ENCODE measurements at regions not wholly inside any gene's neighbourhood (a gene's known extent, or its start where the extent isn't known, plus 50 kb on each side); places are given as distances from the start of the nearest gene placed in this dataset.

GRCh38 chr5:134063188-134063820 lies 51.2 kb upstream of the TCF7 start:
- TF ChIP-seq CTCF (IDR thresholded peaks at IDR 0.05), result no peak
- Histone ChIP-seq H3K4me3 (no peak overlapping the region), H3K27ac (no peak overlapping the region)
- DNase-seq (ENCODE audit: low spot score), result no peak

DNA sequence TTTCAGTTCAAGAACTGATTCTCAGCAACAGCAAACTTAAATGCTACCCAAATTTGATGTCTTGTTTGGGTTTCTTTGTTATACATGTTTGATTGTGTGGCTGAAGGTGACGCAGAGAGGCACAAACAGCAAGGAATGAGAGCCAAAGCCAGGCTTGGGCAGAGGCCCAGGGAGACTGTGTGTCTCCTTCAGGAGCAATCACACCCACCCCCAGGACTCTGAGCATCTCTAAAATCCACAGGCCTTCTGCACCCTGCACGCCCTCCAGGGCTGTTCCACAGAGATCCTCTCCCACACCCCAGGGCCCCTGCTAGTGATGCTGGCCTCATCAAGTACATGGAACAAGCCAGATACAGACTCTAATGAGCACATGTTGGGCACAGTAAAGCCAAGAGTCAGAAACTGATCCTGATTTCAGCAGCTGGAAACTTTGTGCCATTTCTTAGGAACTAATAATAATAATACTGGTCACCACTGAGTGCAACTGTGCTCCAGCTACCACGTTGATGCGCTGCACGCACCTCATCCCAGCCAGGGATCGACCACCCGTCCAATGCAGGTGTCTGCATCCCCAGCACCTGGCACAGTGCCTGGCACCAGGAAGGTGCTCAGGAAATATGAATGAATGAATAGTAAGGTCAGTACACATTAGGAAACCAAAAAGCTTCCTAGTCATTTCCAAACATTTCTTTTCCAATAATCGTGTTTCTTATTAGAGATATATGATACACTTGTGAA lies 54.6 kb upstream of the TCF7 start:
- H3K4me3 ChIP-seq, result no peak overlapping the region
- DNase-seq (ENCODE audit: low spot score), result no peak
- TF ChIP-seq CTCF (IDR thresholded peaks at IDR 0.05), result no peak
- peak overlapping the region; percentile 72 to 79 for H3K27ac ChIP-seq

DNA sequence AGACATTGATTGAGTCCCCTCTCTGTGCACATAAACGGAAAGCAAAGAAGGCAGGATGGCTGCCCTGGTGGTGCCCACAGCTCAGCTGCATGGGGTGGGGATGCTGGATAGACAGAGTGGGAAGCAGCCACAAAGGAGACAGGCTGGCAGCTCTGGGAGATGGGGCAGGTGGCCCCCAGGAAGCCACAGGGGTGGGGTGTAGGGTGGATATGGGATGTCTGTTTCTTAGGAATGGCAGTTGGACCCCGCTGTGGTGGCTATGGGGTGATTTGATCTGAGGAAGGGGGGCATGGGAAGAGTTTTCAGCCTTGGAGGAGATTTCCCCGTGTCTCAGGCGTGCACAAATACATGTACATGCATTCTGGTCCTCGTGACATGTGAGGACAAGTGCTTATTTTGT lies 50.2 kb upstream of the VDAC1 start:
- no peak for TF ChIP-seq CTCF (IDR thresholded peaks at IDR 0.05)
- Histone ChIP-seq H3K27ac (peak overlapping the region in 1 of 2 donors; percentile 16), H3K4me3 (no peak overlapping the region)
- no peak for DNase-seq (ENCODE audit: low spot score)
